ENCODE measurements at regions not wholly inside any gene's neighbourhood (a gene's known extent, or its start where the extent isn't known, plus 50 kb on each side); places are given as distances from the start of the nearest gene placed in this dataset.

DNA sequence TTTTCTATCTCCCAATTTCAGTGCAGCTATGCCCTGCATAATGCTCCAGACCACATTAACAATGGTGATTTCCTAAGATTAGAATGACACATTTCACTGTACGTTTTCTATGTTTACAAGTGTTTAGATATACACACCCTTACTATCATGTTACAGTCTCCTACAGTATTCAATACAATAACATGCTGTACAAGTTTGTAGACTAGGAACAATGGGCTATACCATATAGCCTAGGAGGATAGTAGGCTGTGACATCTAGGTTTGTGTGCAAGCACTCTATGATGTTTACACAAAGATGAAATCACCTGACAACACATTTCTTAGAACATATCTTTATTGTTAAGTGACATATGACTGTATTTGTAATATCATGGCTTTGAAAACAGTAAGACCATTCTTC lies 1435.6 kb upstream of the NUDT12 start:
- intact Hi-C loops (cut with micrococcal nuclease): no loop called here
- H3K9me3 Mint-ChIP-seq: peaks cover under 1% of the 10 kb centered on the region
- no peaks in the 10 kb centered on the region for H3K36me3 Mint-ChIP-seq (ENCODE audit: low read depth)
- H3K27me3 Mint-ChIP-seq: no peaks in the 10 kb centered on the region
- H3K4me1 Mint-ChIP-seq: no peaks in the 10 kb centered on the region
- no peak overlapping the region for H3K27ac Mint-ChIP-seq
- no peak overlapping the region for H3K4me3 Mint-ChIP-seq
- DNase-seq: no peak

DNA sequence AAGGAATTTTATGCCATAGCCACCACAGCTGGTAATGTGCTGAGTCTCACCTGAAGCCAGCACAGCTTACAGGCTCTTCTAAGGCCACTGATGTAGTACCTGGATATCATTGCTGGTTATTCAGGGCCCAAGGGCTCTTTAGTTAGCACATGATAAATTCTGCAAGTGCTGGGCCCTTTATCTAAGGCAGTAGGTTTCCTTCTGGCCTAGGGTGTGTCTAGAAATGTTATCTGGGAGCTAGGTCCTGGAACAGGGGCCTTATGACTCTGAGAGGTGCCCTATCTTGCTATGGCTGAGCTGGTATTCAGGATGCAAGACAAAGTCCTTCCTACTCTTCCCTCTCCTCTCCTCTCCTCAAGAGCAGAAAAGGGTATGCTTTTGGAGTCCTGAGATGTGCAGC lies 1424.5 kb upstream of the NUDT12 start:
- no peak overlapping the region for H3K4me3 Mint-ChIP-seq
- no peaks in the 10 kb centered on the region for H3K36me3 Mint-ChIP-seq (ENCODE audit: low read depth)
- no peak overlapping the region for H3K27ac Mint-ChIP-seq

DNA sequence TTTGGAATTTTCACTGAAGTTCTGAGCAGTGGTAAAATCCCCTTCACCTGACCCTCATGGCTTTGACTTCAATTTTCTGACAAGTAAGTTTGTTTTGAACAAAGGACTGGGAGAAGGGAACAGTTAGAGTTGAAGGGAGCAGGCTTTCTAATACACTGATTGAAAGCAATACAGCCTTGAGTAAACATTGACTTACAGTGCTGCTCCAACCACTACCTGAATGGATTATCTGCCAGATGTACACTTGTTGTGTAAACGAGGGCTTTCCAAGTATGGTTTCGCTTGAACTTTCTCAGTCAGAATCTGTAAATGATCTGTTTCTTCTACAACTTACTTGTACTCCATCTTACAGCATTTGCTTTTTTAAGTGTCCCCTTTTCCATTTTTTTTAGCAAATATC lies 1414.9 kb upstream of the NUDT12 start:
- no peak for DNase-seq
- Mint-ChIP-seq H3K27me3 (no peaks in the 10 kb centered on the region), H3K36me3 (ENCODE audit: low read depth) (no peaks in the 10 kb centered on the region), H3K4me1 (no peaks in the 10 kb centered on the region), H3K27ac (no peak overlapping the region), H3K9me3 (no peaks in the 10 kb centered on the region), H3K4me3 (no peak overlapping the region)
- intact Hi-C loops (cut with micrococcal nuclease): no loop called here

More for the DNA sequence above, 1424.5 kb upstream of the NUDT12 start:
- DNase-seq: no peak
- intact Hi-C loops (cut with micrococcal nuclease): no loop called here
- Mint-ChIP-seq H3K27me3 (no peaks in the 10 kb centered on the region), H3K4me1 (no peaks in the 10 kb centered on the region), H3K9me3 (peaks cover 12% of the 10 kb centered on the region)

DNA sequence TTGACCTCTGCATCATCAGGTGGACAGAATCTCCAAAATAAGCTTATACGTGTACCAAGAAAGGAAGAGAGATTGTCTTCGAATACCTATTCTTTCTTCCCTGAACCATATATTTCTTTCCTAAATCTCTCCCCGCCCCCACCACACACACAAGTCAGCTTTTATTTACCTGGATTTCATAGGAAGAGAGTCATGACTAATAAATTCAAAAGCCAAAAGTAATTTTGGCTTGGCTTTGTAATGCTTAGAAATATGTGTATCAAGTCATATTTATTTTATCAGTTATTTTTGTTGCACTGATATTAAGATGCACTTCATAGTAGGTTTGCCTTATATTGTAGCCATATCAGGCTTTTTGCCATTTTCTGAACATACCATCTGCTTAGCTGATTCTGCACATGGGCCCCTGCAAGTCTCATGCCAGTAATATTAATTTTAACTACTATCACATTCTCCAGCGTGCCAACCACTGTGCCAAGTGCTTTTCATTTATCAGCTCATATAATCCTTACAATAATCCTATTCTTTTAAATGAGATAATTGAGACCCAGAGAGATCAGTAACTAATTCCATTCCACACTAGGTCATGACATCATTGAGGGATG lies 1405.3 kb upstream of the NUDT12 start:
- Mint-ChIP-seq H3K9me3 (no peaks in the 10 kb centered on the region), H3K27me3 (no peaks in the 10 kb centered on the region), H3K36me3 (ENCODE audit: low read depth) (no peaks in the 10 kb centered on the region), H3K4me1 (no peaks in the 10 kb centered on the region), H3K27ac (no peak overlapping the region), H3K4me3 (no peak overlapping the region)
- no peak for DNase-seq
- intact Hi-C loops (cut with micrococcal nuclease): no loop called here

DNA sequence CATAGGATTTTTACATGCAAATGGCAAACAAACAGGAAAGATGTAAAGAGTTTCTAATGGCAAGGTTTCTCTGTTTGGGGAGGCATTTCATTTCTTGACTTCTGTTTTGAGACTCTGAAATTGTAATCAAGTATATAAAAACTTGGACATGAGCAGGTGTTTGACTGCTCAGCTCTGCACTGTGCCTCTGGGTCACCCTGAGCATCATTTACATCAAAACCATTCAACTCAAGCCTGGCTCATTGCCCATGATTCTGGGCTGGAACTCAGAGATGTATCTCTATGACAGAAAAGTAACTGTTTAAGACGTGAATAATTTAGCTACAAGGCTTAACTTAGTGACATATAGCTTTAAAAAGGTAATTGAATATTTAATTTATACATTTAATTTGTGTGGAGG lies 1402.4 kb upstream of the NUDT12 start:
- H3K4me3 Mint-ChIP-seq: no peak overlapping the region
- DNase-seq: no peak
- intact Hi-C loops (cut with micrococcal nuclease): no loop called here
- no peaks in the 10 kb centered on the region for H3K27me3 Mint-ChIP-seq
- no peaks in the 10 kb centered on the region for H3K4me1 Mint-ChIP-seq
- no peaks in the 10 kb centered on the region for H3K9me3 Mint-ChIP-seq
- no peaks in the 10 kb centered on the region for H3K36me3 Mint-ChIP-seq (ENCODE audit: low read depth)
- H3K27ac Mint-ChIP-seq: no peak overlapping the region

DNA sequence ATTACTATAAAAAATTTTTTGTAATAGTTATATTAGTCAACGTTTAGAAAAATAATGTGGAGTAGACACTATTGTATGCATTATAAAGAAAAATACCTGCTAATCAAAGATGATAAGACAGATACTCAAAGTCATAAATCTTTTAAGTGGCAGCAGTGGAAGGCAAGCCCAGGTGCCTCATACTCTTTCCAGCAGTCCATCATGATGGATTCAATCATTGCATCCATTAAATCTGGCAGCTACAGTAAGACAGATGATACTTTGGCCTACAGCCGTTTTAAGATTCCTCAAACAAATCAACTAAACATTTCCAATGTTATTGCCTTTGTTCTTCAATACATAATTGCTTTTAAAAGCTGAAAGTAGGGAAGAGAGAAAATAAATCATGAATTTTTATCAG lies 1392.9 kb upstream of the NUDT12 start:
- Mint-ChIP-seq H3K27ac (no peak overlapping the region), H3K9me3 (no peaks in the 10 kb centered on the region), H3K27me3 (no peaks in the 10 kb centered on the region), H3K4me1 (no peaks in the 10 kb centered on the region), H3K4me3 (no peak overlapping the region), H3K36me3 (ENCODE audit: low read depth) (no peaks in the 10 kb centered on the region)
- no peak for DNase-seq
- intact Hi-C loops (cut with micrococcal nuclease): no loop called here

DNA sequence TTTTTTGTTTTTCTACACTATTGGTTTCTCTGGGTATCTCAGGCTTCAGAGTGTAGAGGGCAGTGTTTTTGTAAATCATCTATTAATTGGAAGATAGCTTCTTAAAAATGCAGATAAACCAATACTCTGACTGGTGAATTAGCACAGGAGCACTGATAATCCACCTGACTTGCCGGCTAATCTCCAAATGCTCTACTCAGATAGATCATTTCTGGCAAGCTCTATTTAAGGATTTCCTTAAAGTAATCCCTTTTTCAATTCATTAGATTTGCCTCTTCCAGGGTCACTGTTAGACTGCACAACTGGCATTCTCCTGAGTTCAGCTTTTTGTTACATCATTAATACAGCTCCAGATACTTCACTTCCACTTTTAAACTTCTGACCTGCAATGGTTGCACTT lies 1390.3 kb upstream of the NUDT12 start:
- no peak for DNase-seq
- Mint-ChIP-seq H3K27me3 (no peaks in the 10 kb centered on the region), H3K27ac (no peak overlapping the region), H3K36me3 (ENCODE audit: low read depth) (no peaks in the 10 kb centered on the region), H3K4me3 (no peak overlapping the region), H3K4me1 (no peaks in the 10 kb centered on the region), H3K9me3 (no peaks in the 10 kb centered on the region)
- intact Hi-C loops (cut with micrococcal nuclease): no loop called here

DNA sequence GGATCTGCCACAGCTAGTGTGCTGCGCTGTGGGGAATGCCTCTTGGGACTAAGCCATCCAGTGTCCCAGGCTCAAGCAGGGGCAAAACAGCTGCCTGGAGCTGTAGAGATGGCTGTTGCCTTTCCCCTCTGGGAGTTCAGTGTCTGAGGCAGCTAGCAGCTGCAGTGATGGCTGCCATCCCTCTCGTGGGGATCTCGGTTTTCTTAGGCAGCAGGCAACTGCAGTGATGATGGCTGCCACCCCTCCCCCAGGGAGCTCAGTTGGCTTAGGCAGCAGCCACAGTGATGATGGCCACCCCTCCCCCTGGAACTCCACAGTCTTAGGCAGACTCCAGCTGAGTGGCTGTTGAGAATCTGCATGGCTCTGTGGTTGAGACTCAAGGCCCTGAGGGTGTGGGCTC lies 1389.2 kb upstream of the NUDT12 start:
- Mint-ChIP-seq H3K9me3 (no peaks in the 10 kb centered on the region), H3K4me3 (no peak overlapping the region), H3K27ac (no peak overlapping the region), H3K4me1 (no peaks in the 10 kb centered on the region), H3K36me3 (ENCODE audit: low read depth) (no peaks in the 10 kb centered on the region), H3K27me3 (no peaks in the 10 kb centered on the region)
- no peak for DNase-seq
- intact Hi-C loops (cut with micrococcal nuclease): no loop called here

DNA sequence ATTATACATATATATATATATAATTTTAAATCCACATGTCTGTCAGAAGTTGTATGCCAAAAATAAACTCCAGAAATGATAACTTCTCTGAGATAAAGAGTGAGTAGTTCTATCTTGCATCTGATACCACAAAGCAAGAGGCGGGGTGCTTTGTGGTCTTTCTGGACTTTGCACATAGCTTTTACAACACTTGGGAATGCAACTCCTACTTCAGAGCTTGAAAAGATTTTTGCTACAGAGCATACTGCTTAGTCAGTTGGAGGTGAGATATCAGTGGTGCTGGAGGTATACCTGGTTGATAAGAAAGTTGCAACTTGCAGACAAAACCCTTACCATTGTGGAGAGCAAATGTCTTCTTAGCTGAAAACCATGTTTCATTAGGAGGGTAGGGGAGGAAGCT lies 1384.5 kb upstream of the NUDT12 start:
- Mint-ChIP-seq H3K27ac (no peak overlapping the region), H3K27me3 (no peaks in the 10 kb centered on the region), H3K36me3 (ENCODE audit: low read depth) (no peaks in the 10 kb centered on the region), H3K4me3 (no peak overlapping the region), H3K4me1 (no peaks in the 10 kb centered on the region), H3K9me3 (no peaks in the 10 kb centered on the region)
- intact Hi-C loops (cut with micrococcal nuclease): no loop called here
- DNase-seq: no peak

DNA sequence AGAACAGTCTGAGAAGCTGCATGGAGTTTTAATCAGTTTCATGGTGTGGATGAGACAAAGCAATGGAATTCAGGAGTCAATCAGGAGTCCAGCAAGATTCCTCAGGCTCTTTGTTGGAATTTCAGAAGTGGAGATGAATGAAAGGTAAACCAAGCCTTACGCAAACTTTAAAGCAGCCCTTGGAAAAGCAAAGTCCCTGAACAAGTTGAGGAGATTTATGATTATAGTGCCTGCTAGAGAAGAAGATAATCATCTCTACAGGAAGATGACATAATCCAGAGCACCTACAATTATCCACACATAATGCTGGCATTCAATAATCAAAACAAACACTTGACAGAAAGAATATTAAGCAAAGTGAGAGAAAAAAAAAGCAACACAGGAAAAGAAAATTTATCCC lies 1380.1 kb upstream of the NUDT12 start:
- H3K27ac Mint-ChIP-seq: no peak overlapping the region
- H3K36me3 Mint-ChIP-seq (ENCODE audit: low read depth): no peaks in the 10 kb centered on the region
- H3K4me3 Mint-ChIP-seq: no peak overlapping the region
- no peak for DNase-seq
- no peaks in the 10 kb centered on the region for H3K27me3 Mint-ChIP-seq
- intact Hi-C loops (cut with micrococcal nuclease): no loop called here
- no peaks in the 10 kb centered on the region for H3K9me3 Mint-ChIP-seq
- no peaks in the 10 kb centered on the region for H3K4me1 Mint-ChIP-seq

DNA sequence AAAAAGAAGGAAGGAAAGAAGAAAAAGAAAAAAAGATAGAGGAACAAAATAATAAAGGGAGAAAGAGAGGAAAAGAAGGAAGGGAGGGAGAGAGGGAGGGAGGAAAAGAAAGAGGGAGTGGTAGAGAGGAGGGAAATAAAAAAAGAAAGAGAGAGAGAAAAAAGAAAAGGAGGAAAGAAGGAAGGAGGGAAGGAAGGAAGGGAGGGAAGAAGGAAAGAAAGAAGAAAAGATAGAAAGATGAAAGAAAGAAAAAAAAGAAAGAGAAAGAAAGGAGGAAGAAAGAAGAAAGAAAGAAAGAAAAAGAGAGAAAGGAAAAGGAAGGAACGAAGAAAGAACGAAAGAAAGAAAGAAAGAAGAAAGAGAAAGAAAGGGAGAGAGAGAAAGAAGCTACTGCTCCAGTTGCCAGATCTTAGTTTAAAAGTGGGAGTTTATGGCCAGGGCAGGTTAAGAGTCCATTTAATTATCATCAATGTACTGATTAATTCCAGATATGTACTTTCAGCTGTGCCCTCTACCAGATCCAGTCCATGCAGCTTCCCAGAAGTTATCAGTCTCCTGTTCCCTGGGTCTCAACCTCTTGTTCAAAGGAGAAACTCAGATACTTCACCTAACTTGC lies 1378.5 kb upstream of the NUDT12 start:
- H3K4me3 Mint-ChIP-seq: no peak overlapping the region
- H3K27ac Mint-ChIP-seq: no peak overlapping the region
- H3K4me1 Mint-ChIP-seq: no peaks in the 10 kb centered on the region
- H3K36me3 Mint-ChIP-seq (ENCODE audit: low read depth): no peaks in the 10 kb centered on the region
- H3K27me3 Mint-ChIP-seq: no peaks in the 10 kb centered on the region
- no peak for DNase-seq
- no peaks in the 10 kb centered on the region for H3K9me3 Mint-ChIP-seq
- intact Hi-C loops (cut with micrococcal nuclease): no loop called here

DNA sequence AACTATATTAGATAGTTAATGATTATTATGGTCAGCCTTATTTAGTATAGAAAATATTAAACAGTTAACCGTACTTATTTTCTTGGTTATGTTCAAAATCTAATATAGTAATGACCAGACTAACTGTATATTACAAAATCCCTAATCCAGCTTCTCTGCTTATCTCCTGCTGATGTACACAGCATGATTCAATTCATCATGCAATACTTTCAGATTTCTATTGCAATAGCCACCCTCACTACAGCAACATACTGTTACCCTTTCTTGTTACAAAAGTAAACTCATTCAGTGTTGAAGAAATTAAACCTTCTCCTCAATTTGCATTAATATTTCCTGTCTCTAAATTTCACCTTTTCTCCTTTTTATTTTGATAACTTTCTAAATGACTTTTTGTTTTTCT lies 1375.0 kb upstream of the NUDT12 start:
- Mint-ChIP-seq H3K36me3 (ENCODE audit: low read depth) (no peaks in the 10 kb centered on the region), H3K4me3 (no peak overlapping the region), H3K9me3 (no peaks in the 10 kb centered on the region), H3K27me3 (no peaks in the 10 kb centered on the region), H3K4me1 (no peaks in the 10 kb centered on the region), H3K27ac (no peak overlapping the region)
- no peak for DNase-seq
- intact Hi-C loops (cut with micrococcal nuclease): no loop called here

DNA sequence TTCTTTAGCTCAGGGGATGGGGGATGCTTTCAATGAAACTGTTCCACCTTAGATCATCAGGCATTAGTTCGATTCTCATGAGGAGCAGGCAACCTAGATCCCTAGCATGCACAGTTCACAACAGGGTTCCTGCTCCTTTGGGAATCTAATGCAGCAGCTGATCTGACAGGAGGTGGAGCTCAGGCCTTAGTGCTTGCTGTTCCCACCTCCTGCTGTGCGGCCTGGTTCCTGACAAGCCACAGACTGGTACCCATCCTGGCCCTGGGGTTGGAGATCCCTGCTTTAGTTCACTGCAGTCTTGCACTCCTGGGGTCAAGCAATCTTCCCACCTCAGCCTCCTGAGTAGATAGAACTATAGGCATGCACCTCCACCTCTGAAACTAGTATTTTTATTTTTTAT lies 1369.8 kb upstream of the NUDT12 start:
- peaks cover 3% of the 10 kb centered on the region for H3K9me3 Mint-ChIP-seq
- DNase-seq: no peak
- intact Hi-C loops (cut with micrococcal nuclease): no loop called here
- no peak overlapping the region for H3K4me3 Mint-ChIP-seq
- no peak overlapping the region for H3K27ac Mint-ChIP-seq
- H3K36me3 Mint-ChIP-seq (ENCODE audit: low read depth): no peaks in the 10 kb centered on the region
- no peaks in the 10 kb centered on the region for H3K27me3 Mint-ChIP-seq
- H3K4me1 Mint-ChIP-seq: no peaks in the 10 kb centered on the region

DNA sequence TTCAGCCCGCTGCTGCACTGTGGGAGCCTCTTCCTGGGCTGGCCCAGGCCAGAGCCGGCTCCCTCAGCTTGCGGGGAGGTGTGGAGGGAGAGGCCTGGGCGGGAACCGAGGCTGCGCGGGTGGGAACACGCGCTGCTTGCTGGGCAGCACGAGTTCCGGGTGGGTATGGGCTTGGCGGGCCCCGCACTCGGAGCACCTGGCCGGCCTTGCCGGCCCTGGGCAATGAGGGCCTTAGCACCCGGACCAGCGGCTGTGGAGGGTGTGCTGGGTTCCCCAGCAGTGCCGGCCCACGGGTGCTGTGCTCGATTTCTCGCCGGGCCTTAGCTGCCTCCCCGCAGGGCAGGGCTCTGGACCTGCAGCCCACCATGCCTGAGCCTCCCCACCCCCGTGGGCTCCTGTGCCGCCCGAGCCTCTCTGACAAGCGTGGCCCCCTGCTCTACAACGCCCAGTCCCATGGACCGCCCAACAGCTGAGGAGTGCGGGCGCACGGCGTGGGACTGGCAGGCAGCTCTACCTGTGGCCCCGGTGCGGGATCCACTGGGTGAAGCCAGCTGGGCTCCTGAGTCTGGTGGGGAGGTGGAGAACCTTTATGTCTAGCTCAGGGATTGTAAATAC lies 1366.4 kb upstream of the NUDT12 start:
- DNase-seq: no peak
- Mint-ChIP-seq H3K4me1 (no peaks in the 10 kb centered on the region), H3K9me3 (peaks cover 6% of the 10 kb centered on the region), H3K27me3 (no peaks in the 10 kb centered on the region), H3K27ac (no peak overlapping the region), H3K36me3 (ENCODE audit: low read depth) (no peaks in the 10 kb centered on the region), H3K4me3 (no peak overlapping the region)
- intact Hi-C loops (cut with micrococcal nuclease): no loop called here

DNA sequence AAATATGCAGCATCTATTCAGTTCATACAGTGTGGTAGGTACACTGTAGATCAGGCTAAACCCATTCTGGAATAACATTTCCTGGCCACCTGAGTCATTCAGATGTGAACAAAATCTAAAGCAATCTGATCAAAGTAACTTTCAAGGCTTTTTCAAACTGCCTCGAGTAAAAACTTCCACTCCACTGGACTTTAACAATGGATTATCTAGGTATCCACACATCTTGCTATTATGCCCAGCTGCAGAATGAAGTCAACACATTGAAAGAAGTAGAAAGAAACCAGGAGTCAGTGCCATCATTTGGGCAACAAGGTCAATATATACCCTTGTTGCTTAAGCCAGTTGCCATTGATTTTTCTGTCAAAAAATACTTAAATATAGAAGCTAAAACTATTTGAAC lies 1352.6 kb upstream of the NUDT12 start:
- Mint-ChIP-seq H3K4me3 (no peak overlapping the region), H3K27me3 (no peaks in the 10 kb centered on the region), H3K27ac (no peak overlapping the region), H3K36me3 (ENCODE audit: low read depth) (no peaks in the 10 kb centered on the region), H3K9me3 (no peaks in the 10 kb centered on the region), H3K4me1 (no peaks in the 10 kb centered on the region)
- no peak for DNase-seq
- intact Hi-C loops (cut with micrococcal nuclease): no loop called here

All from activated CD4-positive, alpha-beta T cell treated with anti-CD3 and anti-CD28 coated beads, Interleukin-2, amount 10 ng/mL, durations not matched to agents 24 days and 14 days (primary cell).